GM06990 (cell line): ENCODE measurements at regions not wholly inside any gene's neighbourhood (a gene's known extent, or its start where the extent isn't known, plus 50 kb on each side); places are given as distances from the start of the nearest gene placed in this dataset.
"Not testable (repeated sequence)": the region's sequence is repeated elsewhere in the genome, so short reads cannot be mapped to it uniquely, and the experiment has no call there.

Experiments used
- DNase-seq: peaks from one replicate; pipeline ENCODE4 v3.0.0-alpha.2; 2011; ENCODE audit not compliant: insufficient read length; ENCODE audit errors: extremely low read depth
- H3K27me3 ChIP-seq: replicated peaks from 2 replicates; pipeline ENCODE4 v1.6.0; 2011; ENCODE audit warnings: low read length; ENCODE audit not compliant: control insufficient read depth, insufficient read depth
- H3K36me3 ChIP-seq: 2 replicates; pipeline ENCODE4 v1.5.1; 2011; ENCODE audit warnings: low read length; ENCODE audit not compliant: control insufficient read depth, insufficient read depth
- H3K4me3 ChIP-seq: replicated peaks from 2 replicates; pipeline ENCODE4 v1.5.1; 2011; ENCODE audit warnings: low read depth, mild to moderate bottlenecking, control low read depth, low read length
- CTCF ChIP-seq: IDR thresholded peaks from 2 replicates; pipeline ENCODE4 v1.5.1; 2011; ENCODE audit warnings: low read length, control low read depth, mild to moderate bottlenecking, inconsistent platforms; ENCODE audit not compliant: insufficient read depth, poor library complexity, severe bottlenecking

- H3K36me3 ChIP-seq = no peaks in the 10 kb centered on the region
- H3K27me3 ChIP-seq = no peaks in the 10 kb centered on the region
- no peak overlapping the region for H3K4me3 ChIP-seq
- no peak for TF ChIP-seq CTCF
- no peak for DNase-seq
These were observed 190.3 kb downstream of the TRIML1 start for GRCh38 chr4:188329521-188329920.

GRCh38 chr4:188332265-188332664, 193.0 kb downstream of the TRIML1 start:
- no peak for DNase-seq
- TF ChIP-seq CTCF = no peak
- H3K4me3 ChIP-seq = no peak overlapping the region
- H3K27me3 ChIP-seq = no peaks in the 10 kb centered on the region
- no peaks in the 10 kb centered on the region for H3K36me3 ChIP-seq

DNA sequence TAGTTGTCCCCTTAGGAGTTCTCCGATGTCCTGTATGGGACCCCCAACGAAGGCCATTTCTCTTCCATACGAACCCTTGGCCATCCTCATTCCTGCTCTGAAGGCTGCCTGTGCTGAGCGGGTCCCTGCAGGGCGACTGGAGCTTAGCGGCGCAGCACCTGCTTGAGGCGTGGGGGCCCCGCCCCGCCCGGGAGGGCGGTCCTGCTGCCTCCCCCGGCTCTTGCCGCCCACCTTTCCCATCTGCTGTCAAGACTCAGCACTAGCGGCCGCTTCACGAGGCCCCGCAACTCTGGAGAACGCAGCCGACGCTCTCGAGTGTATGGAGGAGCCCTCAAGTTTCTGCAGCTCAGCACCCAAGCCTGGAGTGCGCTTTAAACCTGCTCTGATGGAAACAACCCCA, 197.7 kb downstream of the TRIML1 start:
- no peaks in the 10 kb centered on the region for H3K36me3 ChIP-seq
- DNase-seq = no peak
- TF ChIP-seq CTCF = no peak
- H3K4me3 ChIP-seq = no peak overlapping the region
- no peaks in the 10 kb centered on the region for H3K27me3 ChIP-seq

DNA sequence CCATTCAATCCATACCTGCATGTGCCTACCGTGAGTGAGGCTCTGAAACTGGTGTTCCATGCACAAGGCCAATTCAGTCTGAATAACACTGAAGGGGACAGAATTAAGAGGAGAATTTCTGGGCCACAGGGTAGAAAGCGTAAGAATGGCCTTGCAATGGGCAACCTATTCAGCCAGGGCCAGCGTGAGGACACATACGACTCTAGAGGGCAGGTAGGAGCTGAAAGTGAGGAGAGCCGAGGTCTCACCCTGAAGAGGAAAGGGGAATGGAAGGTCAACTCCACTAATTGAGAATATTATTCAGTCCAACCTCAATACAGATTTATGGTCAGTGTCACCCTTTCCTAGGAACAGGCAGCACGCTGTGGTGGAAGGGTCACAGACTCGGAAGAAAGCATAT, 202.2 kb downstream of the TRIML1 start:
- Histone ChIP-seq H3K4me3 (no peak overlapping the region), H3K27me3 (no peaks in the 10 kb centered on the region), H3K36me3 (no peaks in the 10 kb centered on the region)
- TF ChIP-seq CTCF = no peak
- DNase-seq = no peak

- DNase-seq = no peak
- no peak for TF ChIP-seq CTCF
- Histone ChIP-seq H3K36me3 (no peaks in the 10 kb centered on the region), H3K4me3 (no peak overlapping the region), H3K27me3 (no peaks in the 10 kb centered on the region)
These were observed 207.0 kb downstream of the TRIML1 start for GRCh38 chr4:188346171-188346809.

- no peak for DNase-seq
These were observed 208.1 kb downstream of the TRIML1 start for GRCh38 chr4:188347339-188347738.

DNA sequence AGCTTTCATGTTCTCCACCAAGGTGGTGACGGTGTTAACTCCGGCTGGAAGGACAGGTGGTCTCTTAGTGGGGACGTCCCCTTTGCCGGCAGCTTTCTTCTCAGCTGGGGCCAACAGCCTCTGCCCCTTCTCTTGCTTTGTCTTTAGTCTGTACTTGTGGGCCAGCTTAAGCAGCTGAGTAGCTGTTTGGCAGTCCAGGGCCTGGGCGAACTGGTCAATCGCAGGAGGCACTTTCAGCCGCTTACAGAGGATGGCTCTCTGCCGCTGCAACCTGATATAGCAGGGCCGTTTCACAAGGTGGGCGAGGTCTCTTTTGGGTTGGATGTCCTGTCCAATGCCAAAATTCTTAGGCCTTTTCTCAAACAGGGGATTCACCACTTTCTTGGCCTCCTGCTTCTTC, 210.3 kb downstream of the TRIML1 start:
- not testable (repeated sequence) for H3K4me3 ChIP-seq, H3K36me3 ChIP-seq, H3K27me3 ChIP-seq, DNase-seq

More at GRCh38 chr4:188347339-188347738, 208.1 kb downstream of the TRIML1 start:
- TF ChIP-seq CTCF = no peak
- Histone ChIP-seq H3K27me3 (no peaks in the 10 kb centered on the region), H3K36me3 (no peaks in the 10 kb centered on the region), H3K4me3 (no peak overlapping the region)
